Astrocyte (in vitro differentiated cells and primary cell): ENCODE measurements at regions not wholly inside any gene's neighbourhood (a gene's known extent, or its start where the extent isn't known, plus 50 kb on each side); places are given as distances from the start of the nearest gene placed in this dataset.

Source experiments
- EZH2 ChIP-seq: IDR thresholded peaks from 2 replicates; pipeline ENCODE4 v1.6.1; 2012; ENCODE audit warnings: mild to moderate bottlenecking, low read length, inconsistent platforms; ENCODE audit not compliant: insufficient read depth
- TF ChIP-seq, protein P1 (sequence below): IDR thresholded peaks from 2 replicates; pipeline ENCODE4 v1.5.1; 2011; ENCODE audit warnings: low read depth, mild to moderate bottlenecking, inconsistent platforms, low read length, moderate library complexity; ENCODE audit not compliant: insufficient read depth

GRCh38 chr14:58961045-58961731 is 227.3 kb upstream of the DAAM1 start:
- TF ChIP-seq EZH2: no peak
- TF ChIP-seq, protein P1, sequence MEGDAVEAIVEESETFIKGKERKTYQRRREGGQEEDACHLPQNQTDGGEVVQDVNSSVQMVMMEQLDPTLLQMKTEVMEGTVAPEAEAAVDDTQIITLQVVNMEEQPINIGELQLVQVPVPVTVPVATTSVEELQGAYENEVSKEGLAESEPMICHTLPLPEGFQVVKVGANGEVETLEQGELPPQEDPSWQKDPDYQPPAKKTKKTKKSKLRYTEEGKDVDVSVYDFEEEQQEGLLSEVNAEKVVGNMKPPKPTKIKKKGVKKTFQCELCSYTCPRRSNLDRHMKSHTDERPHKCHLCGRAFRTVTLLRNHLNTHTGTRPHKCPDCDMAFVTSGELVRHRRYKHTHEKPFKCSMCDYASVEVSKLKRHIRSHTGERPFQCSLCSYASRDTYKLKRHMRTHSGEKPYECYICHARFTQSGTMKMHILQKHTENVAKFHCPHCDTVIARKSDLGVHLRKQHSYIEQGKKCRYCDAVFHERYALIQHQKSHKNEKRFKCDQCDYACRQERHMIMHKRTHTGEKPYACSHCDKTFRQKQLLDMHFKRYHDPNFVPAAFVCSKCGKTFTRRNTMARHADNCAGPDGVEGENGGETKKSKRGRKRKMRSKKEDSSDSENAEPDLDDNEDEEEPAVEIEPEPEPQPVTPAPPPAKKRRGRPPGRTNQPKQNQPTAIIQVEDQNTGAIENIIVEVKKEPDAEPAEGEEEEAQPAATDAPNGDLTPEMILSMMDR: no peak
